ENCODE measurements at regions not wholly inside any gene's neighbourhood (a gene's known extent, or its start where the extent isn't known, plus 50 kb on each side); places are given as distances from the start of the nearest gene placed in this dataset.

DNA sequence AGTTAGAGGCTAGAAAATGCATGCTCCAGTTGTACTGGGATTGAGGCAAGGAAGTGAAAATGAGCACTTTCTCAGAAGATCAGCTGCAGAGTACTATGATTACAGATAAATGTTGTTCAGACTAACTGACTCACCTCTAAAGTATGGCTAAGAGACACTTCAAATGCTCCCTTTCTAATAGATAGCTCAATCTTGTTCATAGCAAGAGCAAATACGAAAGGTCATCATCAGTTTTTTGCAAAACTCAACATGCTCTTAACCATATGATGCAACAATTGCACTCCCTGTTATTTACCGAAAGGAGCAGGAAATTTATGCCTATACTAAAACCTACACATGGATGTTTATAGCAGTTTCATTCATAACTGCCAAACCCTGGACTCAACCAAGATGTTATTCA is 838.4 kb upstream of the INTU start:
- DNase-seq: no peak

- no peak for DNase-seq
Observed at GRCh38 chr4:126798214-126798613, 834.5 kb upstream of the INTU start.

DNA sequence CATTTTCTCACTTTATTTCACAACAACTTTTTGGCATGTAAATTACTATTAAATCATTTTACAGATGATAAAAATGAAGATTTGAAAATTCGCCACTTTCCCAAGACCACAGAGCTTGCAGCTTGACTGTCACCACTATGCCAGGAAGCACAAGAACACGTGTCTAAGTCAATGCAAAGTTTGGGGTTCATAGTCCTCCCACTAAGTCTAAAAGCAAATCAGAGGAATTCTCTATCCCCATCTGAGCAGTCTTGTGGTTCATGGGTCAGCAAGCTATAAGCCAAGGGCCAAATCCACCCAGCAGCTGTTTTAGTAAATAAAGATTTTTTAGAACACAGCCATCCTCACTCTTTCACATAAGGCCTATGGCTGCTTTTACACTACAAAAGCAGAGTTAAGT is 833.3 kb upstream of the INTU start:
- DNase-seq: no peak

GRCh38 chr4:126799971-126800574 is 832.7 kb upstream of the INTU start:
- no peak for DNase-seq

GRCh38 chr4:126800575-126801141 is 832.1 kb upstream of the INTU start:
- no peak for DNase-seq

GRCh38 chr4:126807132-126807531 is 825.6 kb upstream of the INTU start:
- no peak for DNase-seq

GRCh38 chr4:126812076-126812475 is 820.7 kb upstream of the INTU start:
- DNase-seq: no peak

GRCh38 chr4:126820631-126821030 is 812.1 kb upstream of the INTU start:
- no peak for DNase-seq

DNA sequence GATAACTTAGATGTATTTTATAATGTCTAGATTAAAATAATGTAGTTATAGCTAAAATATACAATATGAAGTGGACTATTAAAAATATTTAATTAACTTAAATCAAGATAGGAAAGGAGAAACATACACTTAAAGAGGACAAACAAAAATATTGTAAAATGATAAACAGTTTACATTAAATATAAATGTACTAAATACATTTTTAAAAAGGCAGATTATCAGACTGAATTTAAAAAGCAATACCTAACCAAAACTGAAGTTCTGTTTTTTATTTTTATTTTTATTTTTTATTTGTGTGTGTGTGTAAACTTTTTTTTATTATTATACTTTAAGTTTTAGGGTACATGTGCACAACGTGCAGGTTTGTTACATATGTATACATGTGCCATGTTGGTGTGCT is 811.6 kb upstream of the INTU start:
- no peak for DNase-seq

GRCh38 chr4:126825083-126825482 is 807.7 kb upstream of the INTU start:
- no peak for DNase-seq

DNA sequence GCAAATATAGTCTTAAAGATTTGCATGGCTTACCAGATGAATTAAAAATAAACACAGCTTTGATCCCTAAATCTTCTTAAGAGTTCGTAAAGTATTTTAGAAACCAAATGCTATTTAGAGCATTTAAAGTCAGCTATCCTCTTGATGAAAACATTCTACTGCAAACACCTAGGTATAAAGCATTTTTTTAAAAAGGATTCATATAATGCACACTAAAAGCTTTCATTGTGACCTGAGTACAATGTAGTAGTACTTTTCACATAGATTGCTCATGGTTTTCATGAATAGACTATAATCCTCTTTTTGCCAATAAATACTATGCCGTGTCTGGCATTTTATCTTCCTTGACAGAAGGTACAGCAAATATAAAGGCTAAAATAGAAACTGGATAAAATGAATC is 805.1 kb upstream of the INTU start:
- no peak for DNase-seq

DNA sequence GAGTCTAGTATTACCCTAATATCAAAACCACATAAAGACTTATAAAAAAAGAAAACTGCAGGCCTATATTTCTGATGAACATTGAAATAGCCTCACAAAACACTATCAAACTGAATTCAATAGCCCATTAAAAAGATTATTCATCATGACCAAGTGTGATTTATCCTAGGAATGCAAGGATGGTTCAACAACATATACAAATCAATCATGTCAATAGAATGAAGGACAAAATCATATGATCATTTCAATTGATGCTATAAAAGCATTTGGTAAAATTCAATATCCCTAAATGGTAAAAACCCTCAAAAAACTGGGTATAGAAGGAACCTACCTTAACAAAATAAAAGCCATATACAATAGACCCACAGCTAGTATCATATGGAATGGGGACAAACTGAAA is 797.9 kb upstream of the INTU start:
- DNase-seq: no peak

GRCh38 chr4:126838941-126839679 is 793.6 kb upstream of the INTU start:
- DNase-seq: no peak

DNA sequence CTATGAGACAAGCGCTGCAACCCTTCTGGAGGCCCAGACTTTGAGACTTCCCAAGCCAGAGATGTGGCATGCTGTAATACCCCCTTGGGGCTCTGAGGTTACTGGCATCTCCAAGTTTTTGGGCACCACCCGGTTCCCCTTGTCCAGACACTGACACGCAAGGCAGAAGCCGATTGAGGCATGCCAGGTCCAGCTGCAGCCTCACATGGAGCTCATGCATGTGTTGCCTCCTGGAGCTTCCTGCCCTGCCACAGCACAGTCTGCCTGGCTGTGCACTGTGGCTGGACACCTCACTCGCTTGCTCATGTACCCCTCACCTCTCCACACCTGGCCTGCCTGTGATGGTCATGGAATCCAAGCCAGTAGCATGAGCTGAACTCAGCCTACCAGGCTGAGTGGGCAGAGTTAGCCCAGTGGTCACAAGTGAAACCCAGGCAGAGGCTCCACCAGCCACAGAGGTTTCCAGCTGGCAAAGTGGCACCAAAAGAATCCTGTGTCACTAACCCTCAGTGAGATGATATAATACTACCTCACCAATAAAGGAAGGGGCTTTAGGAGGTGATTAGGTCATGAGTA is 789.2 kb upstream of the INTU start:
- no peak for DNase-seq

GRCh38 chr4:126850286-126850685 is 782.5 kb upstream of the INTU start:
- DNase-seq: no peak

GRCh38 chr4:126851391-126851790 is 781.4 kb upstream of the INTU start:
- no peak for DNase-seq

DNA sequence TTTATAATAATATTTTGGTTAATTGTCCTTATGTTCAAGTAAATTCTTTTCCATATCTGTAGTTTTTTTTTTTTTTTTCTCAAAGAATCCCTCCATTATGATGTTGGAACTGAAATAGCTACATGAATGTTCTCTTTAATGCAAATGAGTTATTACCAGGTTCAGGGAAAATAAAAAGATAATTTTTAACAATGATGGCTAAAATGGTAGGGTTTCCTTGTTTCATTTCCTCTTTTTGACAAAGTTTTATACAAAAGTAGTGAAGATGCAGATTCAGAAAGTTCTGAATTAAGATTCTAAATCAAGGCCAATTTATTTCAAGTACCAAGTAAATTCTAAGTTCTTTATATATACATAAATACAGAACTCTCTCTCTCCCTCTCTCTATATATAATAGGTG is 779.0 kb upstream of the INTU start:
- no peak for DNase-seq

- no peak for DNase-seq
Observed at GRCh38 chr4:126856906-126857305, 775.9 kb upstream of the INTU start.

DNA sequence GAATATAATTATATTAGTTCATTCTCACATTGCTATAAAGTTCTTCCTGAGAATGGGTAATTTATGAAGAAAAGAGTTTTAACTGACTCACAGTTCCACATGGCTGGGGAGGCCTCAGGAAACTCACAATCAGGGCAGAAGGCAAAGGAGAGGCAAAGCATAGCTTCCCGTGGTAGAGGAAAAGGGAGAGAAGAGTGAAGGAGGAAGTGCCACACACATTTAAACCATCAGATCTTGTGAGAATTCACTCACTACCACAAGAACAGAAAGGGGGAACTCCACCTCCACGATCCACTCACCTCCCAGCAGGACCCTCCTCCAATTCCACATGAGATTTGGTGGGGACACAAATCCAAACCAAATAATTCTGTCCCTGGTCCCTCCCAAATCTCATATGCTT is 773.4 kb upstream of the INTU start:
- no peak for DNase-seq

GRCh38 chr4:126859872-126860271 is 772.9 kb upstream of the INTU start:
- no peak for DNase-seq

GRCh38 chr4:126860308-126860707 is 772.4 kb upstream of the INTU start:
- no peak for DNase-seq

- no peak for DNase-seq
Observed at GRCh38 chr4:126869967-126870366, 762.8 kb upstream of the INTU start.

- no peak for DNase-seq
Observed at GRCh38 chr4:126871810-126872209, 760.9 kb upstream of the INTU start.

DNA sequence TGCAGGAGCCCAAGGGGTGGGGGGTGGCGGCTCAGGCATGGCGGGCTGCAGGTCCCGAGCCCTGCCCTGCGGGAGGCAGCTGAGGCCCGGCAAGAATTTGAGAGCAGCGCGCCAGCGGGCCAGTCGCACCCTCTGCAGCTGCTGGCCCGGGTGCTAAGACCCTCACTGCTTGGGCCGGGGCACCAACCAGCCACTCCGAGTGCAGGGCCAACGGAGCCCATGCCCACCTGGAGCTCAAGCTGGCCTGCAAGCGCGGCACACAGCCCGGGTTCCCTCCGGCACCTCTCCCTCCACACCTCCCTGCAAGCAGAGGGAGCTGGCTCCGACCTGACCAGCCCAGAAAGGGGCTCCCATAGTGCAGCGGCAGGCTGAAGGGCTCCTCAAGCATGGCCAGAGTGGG is 758.2 kb upstream of the INTU start:
- no peak for DNase-seq
